Putamen (tissue), 1 donor: ENCODE measurements at regions not wholly inside any gene's neighbourhood (a gene's known extent, or its start where the extent isn't known, plus 50 kb on each side); places are given as distances from the start of the nearest gene placed in this dataset.

Experiments
- DNase-seq: peaks from one replicate; pipeline ENCODE4 v3.0.0-alpha.2; 2016; ENCODE audit warnings: low spot score

DNA sequence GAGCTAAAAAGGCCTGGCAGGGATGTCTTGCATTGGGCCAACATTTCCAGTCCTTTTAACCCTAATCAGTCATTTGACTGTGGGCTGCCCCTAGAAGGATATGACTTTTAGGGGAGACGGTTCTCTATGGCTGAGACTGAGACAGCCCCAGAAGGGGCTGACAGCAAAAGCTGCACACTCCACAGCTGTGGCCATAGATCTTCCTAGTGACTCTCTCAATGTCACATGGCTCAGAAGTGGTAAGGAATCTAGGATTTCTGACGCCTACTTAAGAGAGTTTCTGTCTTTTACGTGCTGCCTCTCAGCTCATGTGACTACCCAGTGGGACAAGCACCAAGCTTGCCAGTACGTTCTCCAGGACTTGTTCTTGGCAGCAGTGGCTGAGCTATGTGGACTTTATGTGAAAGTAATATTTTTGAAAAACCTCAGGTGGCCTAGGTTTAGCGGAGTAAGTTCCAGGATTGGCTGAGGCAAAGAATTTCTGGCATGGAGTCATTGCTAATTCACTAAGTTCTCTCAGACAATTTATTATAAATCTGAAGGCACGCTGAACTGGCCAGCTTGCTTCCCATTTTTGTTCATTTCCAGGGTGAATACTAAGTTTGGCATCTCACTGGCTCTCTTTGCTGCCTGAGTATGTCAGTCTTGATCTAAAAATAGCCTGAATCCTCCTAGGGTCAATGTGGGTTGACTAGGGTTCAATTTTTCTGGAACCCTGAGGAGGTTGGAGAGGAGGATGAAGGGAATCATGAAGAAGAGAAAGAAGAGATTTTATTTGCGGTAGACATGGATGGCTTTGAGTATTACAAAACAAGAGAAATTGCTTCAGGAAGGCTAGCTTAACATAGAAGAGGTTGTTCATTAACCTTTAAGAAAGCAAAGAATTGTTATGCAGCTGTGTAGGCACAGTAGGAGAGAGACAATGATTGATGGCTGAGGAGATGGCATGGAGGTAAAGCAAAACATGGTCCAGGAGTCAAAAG lies 271.8 kb downstream of the AEBP2 start:
- no peak for DNase-seq

- no peak for DNase-seq
These were observed 272.7 kb downstream of the AEBP2 start for GRCh38 chr12:19712041-19712440.

DNA sequence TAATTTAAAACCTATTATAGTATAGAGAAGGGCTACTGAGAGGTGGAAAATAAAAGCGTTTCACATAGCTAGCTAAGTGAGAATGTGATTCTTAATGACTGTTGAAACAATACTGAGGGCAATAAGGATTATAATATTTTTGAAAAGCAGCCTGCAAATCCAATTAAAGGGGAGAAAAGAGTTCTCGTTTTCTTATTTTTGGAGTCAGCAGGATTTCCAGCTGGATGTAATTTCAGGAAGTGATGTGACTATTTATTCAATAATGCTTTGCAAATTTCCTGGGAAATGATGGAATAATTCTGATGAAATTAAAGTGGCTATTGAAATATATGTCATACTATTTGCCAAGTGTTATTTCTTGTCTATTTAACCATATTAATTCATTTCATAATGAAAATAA lies 279.1 kb downstream of the AEBP2 start:
- no peak for DNase-seq

GRCh38 chr12:19719672-19720071 lies 280.4 kb downstream of the AEBP2 start:
- DNase-seq: no peak

- no peak for DNase-seq
These were observed 286.8 kb downstream of the AEBP2 start for GRCh38 chr12:19726122-19726521.

DNA sequence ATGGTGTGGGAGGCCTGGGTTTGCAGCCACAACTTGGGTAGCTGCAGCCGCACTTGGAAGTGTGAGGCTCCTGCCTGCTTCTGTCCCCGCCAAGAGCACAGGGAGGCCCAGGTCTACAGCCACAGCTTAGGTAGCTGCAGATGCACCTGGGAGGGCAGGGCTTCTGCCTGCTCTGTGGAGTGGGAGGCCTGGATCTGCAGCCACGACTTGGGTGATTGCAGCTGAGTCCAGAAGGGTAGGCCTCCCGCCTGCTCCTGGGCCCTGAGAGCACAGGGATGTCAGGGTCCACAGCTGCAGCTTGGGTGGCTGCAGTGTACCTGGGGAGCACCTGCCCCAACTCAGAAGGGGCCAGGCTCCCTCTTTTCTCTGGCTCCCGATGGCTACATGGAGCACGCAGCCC lies 287.3 kb downstream of the AEBP2 start:
- DNase-seq: no peak

- no peak for DNase-seq
These were observed 297.7 kb downstream of the AEBP2 start for GRCh38 chr12:19737019-19737418.

- DNase-seq: peak; percentile 56
These were observed 300.0 kb downstream of the AEBP2 start for GRCh38 chr12:19739195-19739776.

DNA sequence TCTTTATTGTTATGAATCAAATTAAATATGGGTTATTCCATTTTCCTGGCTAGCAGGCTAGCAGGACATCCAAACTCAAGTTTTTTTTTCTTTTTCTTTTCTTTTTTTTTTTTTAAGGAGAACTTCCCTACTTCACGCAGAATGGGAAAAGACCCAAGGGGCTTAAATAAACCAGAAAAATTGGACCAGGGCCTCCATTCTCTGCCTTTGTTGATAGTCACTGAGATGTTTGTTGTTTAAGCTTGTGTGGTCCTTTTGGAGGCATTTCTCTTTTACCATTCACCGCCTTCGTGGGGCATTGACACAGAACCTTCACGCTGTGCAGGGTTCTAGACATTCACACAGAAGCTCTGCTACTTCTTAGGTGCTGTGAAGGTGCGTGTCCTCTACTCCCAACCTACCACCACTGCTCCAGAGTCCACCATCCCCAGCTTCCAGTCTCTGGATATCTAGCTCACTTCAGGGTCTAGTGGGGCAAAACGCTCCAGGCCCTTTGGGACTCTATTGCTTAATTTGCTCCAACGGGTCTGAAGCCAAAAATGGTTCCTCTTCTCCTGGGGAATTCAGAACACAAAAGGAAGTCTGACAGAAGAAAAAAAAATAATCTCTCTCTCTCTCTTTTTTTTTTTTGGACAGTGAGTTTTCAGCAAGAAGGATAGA lies 301.3 kb downstream of the AEBP2 start:
- DNase-seq: no peak

DNA sequence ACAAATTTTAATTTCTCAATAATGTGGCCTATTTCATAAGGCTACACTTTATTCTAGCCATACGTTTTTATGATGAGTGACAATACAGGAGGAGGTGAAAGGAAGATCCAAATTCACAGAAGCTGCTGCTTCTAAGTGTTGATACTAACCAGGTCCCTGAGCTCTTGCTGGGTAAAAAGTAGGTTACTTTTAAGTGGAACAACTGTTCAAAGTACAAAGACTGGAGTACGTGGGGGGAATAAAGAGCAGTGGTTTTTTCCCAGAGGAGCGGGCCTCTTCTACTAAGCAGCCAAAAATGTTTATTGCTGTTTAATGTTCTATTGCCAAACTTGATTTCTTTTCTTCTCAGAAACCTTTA lies 301.8 kb downstream of the AEBP2 start:
- no peak for DNase-seq

DNA sequence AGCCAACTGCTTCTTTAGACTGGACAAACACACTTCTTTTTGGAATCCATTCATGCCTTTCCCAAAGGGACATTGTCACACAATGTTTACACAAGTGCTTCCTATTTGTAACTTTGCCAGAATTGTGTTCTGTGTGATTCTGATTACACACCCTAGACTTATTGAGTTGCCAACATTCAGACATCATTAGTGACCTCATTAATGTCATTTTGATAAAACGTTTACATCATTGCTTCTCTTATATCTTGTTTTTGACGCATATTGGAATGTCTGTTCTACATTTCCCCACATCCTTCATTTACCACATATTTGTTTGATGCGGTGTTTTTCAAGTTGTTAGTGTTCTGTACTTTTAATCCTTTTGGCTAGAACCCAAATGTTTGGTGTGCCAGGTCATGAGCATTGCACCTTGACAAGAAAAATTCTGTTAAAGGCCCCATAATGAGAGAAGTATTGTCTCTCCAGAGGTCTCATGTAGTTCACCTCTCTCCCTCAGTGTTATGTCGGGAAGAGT lies 305.5 kb downstream of the AEBP2 start:
- DNase-seq: no peak

DNA sequence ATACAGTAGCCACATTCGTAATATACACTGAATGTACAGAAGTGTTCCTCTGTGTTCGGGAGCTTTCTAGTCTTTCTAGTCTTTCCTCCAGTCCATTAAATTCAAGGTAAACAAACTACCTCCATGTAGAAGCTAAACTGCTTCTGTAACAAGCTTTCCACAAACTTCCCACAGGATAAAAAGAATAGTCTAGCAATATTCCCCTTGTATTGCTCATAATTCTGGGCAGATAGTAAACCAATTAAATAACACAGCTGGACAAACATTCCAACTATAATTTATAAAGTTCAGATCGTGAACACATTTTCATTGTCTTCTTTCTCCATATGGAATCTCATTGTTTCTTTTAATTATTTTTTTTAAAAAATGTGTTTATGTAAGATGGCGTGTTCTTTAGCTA lies 307.2 kb downstream of the AEBP2 start:
- DNase-seq: no peak

- no peak for DNase-seq
These were observed 310.7 kb downstream of the AEBP2 start for GRCh38 chr12:19749906-19750574.

- no peak for DNase-seq
These were observed 311.8 kb downstream of the AEBP2 start for GRCh38 chr12:19751078-19751477.

DNA sequence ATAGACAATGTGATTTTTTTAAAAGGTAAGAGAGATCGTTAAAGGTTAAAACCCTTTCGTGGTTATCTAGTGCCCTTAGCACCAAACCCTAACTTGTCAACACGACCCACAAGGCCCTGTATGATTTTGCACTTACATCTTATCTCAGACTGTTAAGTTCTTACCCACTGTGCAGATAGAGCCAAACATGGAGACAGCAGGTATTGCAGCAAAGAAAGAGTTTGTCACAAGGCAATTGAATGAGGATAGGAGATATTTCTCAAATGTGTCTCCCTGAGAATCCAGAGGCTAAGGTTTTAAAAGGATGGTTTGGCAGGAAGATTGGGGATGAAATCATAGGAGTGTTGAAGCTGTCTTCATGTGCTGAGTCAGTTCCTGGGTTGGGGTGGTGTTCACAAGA lies 313.4 kb downstream of the AEBP2 start:
- DNase-seq: no peak

GRCh38 chr12:19755136-19755535 lies 315.8 kb downstream of the AEBP2 start:
- no peak for DNase-seq

- DNase-seq: no peak
These were observed 318.1 kb downstream of the AEBP2 start for GRCh38 chr12:19757317-19757877.

GRCh38 chr12:19759227-19759626 lies 319.9 kb downstream of the AEBP2 start:
- DNase-seq: no peak

- DNase-seq: no peak
These were observed 321.3 kb downstream of the AEBP2 start for GRCh38 chr12:19760611-19761010.

DNA sequence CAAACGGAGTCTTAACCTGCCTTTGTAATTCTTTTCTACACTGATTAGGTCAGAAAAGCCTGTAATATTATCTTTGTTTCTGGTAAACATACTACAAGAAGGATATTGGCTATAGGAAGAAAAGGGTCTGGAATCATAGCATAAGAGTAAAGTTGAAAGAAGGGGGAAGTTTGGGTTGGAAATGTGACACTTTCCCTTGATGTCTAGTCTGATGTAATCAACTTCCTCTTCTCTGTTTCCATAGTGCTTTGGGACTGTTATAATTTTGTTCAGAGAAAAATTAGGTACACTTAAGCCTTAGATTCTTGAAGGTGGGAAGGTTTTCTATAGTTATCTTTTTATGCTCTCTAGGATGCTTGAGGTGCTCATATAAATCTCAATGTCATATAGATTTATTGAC lies 322.2 kb downstream of the AEBP2 start:
- no peak for DNase-seq

DNA sequence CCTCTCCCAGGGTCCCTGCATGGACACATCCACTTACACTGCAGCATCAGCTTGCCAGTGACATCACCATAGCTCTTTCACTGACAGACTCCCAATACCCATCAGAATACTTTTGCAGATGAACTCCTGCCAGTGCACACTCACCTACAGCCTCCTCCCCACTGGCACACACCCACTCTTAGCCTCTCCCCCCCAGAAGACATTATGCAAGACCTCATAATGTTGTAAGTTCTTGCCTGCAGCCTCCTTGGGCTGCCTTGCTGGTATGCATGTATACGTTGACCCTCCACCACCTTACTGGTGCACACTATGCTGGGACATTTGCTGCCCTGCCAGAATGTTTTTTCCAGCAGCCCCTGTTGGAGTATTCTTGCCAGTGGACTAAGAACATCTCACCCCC lies 324.2 kb downstream of the AEBP2 start:
- no peak for DNase-seq

GRCh38 chr12:19764408-19764807 lies 325.1 kb downstream of the AEBP2 start:
- DNase-seq: no peak
